ENCODE measurements at regions not wholly inside any gene's neighbourhood (a gene's known extent, or its start where the extent isn't known, plus 50 kb on each side); places are given as distances from the start of the nearest gene placed in this dataset.
"Not testable (repeated sequence)": the region's sequence is repeated elsewhere in the genome, so short reads cannot be mapped to it uniquely, and the experiment has no call there.

DNA sequence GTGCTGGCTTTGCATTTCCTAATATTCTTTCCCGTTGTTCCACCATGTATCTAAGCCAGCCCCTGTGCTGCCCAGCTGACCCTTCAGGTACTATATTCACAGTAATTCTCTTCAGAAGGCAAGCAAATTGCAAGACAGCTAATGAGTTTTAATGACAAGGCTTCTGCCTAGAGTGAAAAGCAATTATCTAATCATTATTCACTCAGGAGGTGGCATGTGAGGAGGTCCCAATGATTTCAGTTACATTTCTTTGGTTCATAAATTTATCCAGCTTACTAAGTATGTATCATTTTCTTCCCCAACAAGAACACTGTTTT, 123.0 kb downstream of the RASGEF1B start:
- H3K9me3 ChIP-seq (replicated peaks; ENCODE audit: low read length), result no peaks in the 10 kb centered on the region
- H3K27me3 ChIP-seq (ENCODE audit: control insufficient read depth, insufficient read depth, low read length), result no peaks in the 10 kb centered on the region
- no peak overlapping the region for H3K9ac ChIP-seq (ENCODE audit: low read depth, low read length)
- no peaks in the 10 kb centered on the region for H3K4me1 ChIP-seq (ENCODE audit: control insufficient read depth, insufficient read depth, low read length)
- H3K4me3 ChIP-seq (ENCODE audit: low read length), result no peak overlapping the region
- H3K36me3 ChIP-seq (ENCODE audit: insufficient read depth, low read length), result no peaks in the 10 kb centered on the region
- H3K4me2 ChIP-seq (ENCODE audit: low read length), result no peak overlapping the region

DNA sequence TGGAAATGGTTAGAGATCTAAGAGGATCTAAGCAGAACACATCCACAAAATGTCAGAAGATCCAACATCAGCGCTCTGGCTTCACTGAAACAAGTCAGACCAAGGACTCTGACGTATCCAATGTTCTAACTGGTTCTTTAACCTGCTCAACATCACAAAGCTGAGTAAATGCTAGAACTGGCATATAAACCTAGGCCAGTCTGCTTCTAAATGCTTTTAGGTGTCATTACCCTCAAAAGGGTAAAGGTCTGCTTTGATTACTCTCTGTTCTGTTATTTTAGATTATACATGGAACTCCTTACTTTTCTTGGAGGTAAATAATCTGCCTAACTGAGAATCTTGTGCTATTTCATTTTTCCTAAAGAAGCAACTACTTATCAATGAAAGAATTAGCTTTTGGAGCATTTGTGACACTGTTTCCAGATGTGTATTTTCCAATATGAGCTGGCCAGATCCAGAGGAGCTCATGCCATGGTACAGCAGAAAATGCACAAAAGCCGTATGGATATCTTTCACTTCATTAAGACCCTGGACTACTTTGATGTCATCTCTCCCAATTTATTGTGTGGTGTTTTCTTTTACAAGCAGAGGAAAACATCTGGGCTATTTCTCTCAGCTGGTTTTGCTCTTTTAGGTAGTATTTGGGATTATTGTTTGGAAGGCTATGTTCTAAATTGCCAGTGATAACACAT, 123.5 kb downstream of the RASGEF1B start:
- Histone ChIP-seq H3K27me3 (ENCODE audit: control insufficient read depth, insufficient read depth, low read length) (no peaks in the 10 kb centered on the region), H3K4me3 (ENCODE audit: low read length) (no peak overlapping the region), H3K9me3 (replicated peaks; ENCODE audit: low read length) (no peaks in the 10 kb centered on the region), H3K9ac (ENCODE audit: low read depth, low read length) (no peak overlapping the region), H3K36me3 (ENCODE audit: insufficient read depth, low read length) (no peaks in the 10 kb centered on the region), H3K4me2 (ENCODE audit: low read length) (no peak overlapping the region), H3K4me1 (ENCODE audit: control insufficient read depth, insufficient read depth, low read length) (no peaks in the 10 kb centered on the region)

DNA sequence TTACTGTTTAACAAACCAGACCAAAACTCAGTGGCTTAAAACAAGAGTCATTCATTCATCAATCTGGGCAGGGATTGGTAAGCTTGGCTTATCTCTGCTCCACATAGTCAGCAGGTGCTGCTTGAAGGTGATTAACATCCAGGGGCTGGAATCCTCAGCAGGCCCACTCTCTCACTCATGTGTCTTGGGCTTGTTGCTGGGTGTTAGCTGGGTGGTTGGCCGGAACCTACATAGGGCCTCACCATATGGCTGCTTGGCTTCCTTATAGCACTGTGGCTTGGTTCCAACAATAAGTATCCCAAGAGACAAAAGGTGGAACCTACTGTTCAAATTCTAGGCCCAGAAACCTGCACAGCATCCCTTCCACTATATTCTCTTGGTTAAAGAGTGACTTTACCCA, 125.0 kb downstream of the RASGEF1B start:
- Histone ChIP-seq H3K9ac (ENCODE audit: low read depth, low read length) (no peak overlapping the region), H3K27me3 (ENCODE audit: control insufficient read depth, insufficient read depth, low read length) (no peaks in the 10 kb centered on the region), H3K4me3 (ENCODE audit: low read length) (no peak overlapping the region), H3K36me3 (ENCODE audit: insufficient read depth, low read length) (no peaks in the 10 kb centered on the region), H3K4me2 (ENCODE audit: low read length) (no peak overlapping the region), H3K4me1 (ENCODE audit: control insufficient read depth, insufficient read depth, low read length) (no peaks in the 10 kb centered on the region), H3K9me3 (replicated peaks; ENCODE audit: low read length) (no peaks in the 10 kb centered on the region)

GRCh38 chr4:81343536-81343935, 128.2 kb downstream of the RASGEF1B start:
- H3K36me3 ChIP-seq (ENCODE audit: insufficient read depth, low read length), result no peaks in the 10 kb centered on the region
- no peak overlapping the region for H3K4me2 ChIP-seq (ENCODE audit: low read length)
- no peak overlapping the region for H3K4me3 ChIP-seq (ENCODE audit: low read length)
- no peaks in the 10 kb centered on the region for H3K4me1 ChIP-seq (ENCODE audit: control insufficient read depth, insufficient read depth, low read length)
- H3K9me3 ChIP-seq (replicated peaks; ENCODE audit: low read length), result no peaks in the 10 kb centered on the region
- H3K27me3 ChIP-seq (ENCODE audit: control insufficient read depth, insufficient read depth, low read length), result no peaks in the 10 kb centered on the region
- no peak overlapping the region for H3K9ac ChIP-seq (ENCODE audit: low read depth, low read length)

GRCh38 chr4:81343046-81343445, 128.0 kb upstream of the PRKG2 start:
- Histone ChIP-seq H3K4me1 (ENCODE audit: control insufficient read depth, insufficient read depth, low read length) (no peaks in the 10 kb centered on the region), H3K4me2 (ENCODE audit: low read length) (no peak overlapping the region), H3K4me3 (ENCODE audit: low read length) (no peak overlapping the region), H3K27me3 (ENCODE audit: control insufficient read depth, insufficient read depth, low read length) (no peaks in the 10 kb centered on the region), H3K36me3 (ENCODE audit: insufficient read depth, low read length) (no peaks in the 10 kb centered on the region), H3K9me3 (replicated peaks; ENCODE audit: low read length) (no peaks in the 10 kb centered on the region), H3K9ac (ENCODE audit: low read depth, low read length) (no peak overlapping the region)

GRCh38 chr4:81337211-81337610, 122.2 kb upstream of the PRKG2 start:
- no peaks in the 10 kb centered on the region for H3K4me1 ChIP-seq (ENCODE audit: control insufficient read depth, insufficient read depth, low read length)
- no peak overlapping the region for H3K9ac ChIP-seq (ENCODE audit: low read depth, low read length)
- no peak overlapping the region for H3K4me3 ChIP-seq (ENCODE audit: low read length)
- no peak overlapping the region for H3K4me2 ChIP-seq (ENCODE audit: low read length)
- H3K36me3 ChIP-seq (ENCODE audit: insufficient read depth, low read length), result no peaks in the 10 kb centered on the region
- H3K27me3 ChIP-seq (ENCODE audit: control insufficient read depth, insufficient read depth, low read length), result no peaks in the 10 kb centered on the region
- H3K9me3 ChIP-seq (replicated peaks; ENCODE audit: low read length), result no peaks in the 10 kb centered on the region

DNA sequence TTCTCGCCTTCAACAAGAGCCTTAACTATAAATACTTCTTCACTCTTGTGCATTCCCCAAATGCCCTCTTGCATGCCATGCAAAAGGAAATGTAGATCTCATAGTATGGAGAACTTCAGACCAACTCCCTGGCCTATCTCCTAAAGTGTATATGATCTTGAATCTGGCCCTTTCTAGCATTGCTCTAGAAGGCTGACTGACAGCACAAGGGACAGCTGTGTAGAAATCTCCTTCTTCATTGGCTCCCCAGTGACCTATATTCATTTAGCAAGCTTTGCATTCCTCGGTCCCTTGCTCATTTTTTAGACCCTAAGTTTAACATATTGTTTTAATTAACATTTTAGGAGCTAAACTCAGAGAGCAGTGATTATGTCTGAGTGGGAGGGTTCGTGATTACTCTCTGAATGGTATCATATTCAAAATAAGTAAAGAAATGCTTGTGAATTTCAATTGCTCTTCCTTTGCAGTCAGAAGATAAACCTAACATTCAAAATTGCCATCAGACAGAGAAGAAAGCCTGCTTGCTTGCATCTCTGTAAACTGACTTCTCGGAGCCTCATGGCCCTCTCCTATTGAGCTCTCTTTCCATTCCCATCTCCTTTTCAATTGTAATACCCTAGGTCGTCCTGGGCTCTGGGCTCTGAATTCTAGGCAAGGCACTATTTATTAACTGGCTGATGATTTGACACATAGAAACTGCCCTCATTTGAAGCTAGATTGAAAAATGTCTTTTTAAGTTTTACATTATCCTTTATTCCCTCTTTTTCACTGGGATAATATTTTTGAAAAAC, 120.3 kb upstream of the PRKG2 start:
- no peak overlapping the region for H3K4me3 ChIP-seq (ENCODE audit: low read length)
- no peaks in the 10 kb centered on the region for H3K9me3 ChIP-seq (replicated peaks; ENCODE audit: low read length)
- no peak overlapping the region for H3K9ac ChIP-seq (ENCODE audit: low read depth, low read length)
- no peaks in the 10 kb centered on the region for H3K27me3 ChIP-seq (ENCODE audit: control insufficient read depth, insufficient read depth, low read length)
- no peaks in the 10 kb centered on the region for H3K4me1 ChIP-seq (ENCODE audit: control insufficient read depth, insufficient read depth, low read length)
- H3K36me3 ChIP-seq (ENCODE audit: insufficient read depth, low read length), result no peaks in the 10 kb centered on the region
- H3K4me2 ChIP-seq (ENCODE audit: low read length), result no peak overlapping the region

- Histone ChIP-seq H3K4me2 (ENCODE audit: low read length) (no peak overlapping the region), H3K9me3 (replicated peaks; ENCODE audit: low read length) (no peaks in the 10 kb centered on the region), H3K36me3 (ENCODE audit: insufficient read depth, low read length) (no peaks in the 10 kb centered on the region), H3K4me1 (ENCODE audit: control insufficient read depth, insufficient read depth, low read length) (no peaks in the 10 kb centered on the region), H3K9ac (ENCODE audit: low read depth, low read length) (no peak overlapping the region), H3K27me3 (ENCODE audit: control insufficient read depth, insufficient read depth, low read length) (no peaks in the 10 kb centered on the region), H3K4me3 (ENCODE audit: low read length) (no peak overlapping the region)
Observed at GRCh38 chr4:81330018-81330417, 115.0 kb upstream of the PRKG2 start.

- H3K36me3 ChIP-seq (ENCODE audit: insufficient read depth, low read length), result no peaks in the 10 kb centered on the region
- no peak overlapping the region for H3K9ac ChIP-seq (ENCODE audit: low read depth, low read length)
- H3K9me3 ChIP-seq (replicated peaks; ENCODE audit: low read length), result no peaks in the 10 kb centered on the region
- no peaks in the 10 kb centered on the region for H3K27me3 ChIP-seq (ENCODE audit: control insufficient read depth, insufficient read depth, low read length)
- no peaks in the 10 kb centered on the region for H3K4me1 ChIP-seq (ENCODE audit: control insufficient read depth, insufficient read depth, low read length)
- H3K4me3 ChIP-seq (ENCODE audit: low read length), result no peak overlapping the region
- H3K4me2 ChIP-seq (ENCODE audit: low read length), result no peak overlapping the region
Observed at GRCh38 chr4:81326581-81326980, 111.6 kb upstream of the PRKG2 start.

DNA sequence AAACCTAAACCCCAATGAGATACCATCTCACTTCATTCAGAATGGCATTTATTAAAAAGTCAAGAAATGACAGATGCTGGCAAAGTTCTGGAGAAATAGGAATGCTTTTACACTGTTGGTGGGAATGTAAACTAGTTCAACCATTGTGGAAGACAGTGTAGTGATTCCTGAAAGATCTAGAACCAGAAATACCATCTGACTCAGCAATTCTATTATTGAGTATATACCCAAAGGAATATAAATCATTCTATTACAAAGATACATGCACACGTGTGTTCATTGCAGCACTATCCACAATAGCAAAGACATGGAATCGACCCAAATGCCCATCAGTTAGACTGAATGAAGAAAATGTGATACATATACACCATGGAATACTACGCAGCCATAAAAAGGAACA, 109.6 kb upstream of the PRKG2 start:
- H3K9me3 ChIP-seq (replicated peaks; ENCODE audit: low read length); H3K36me3 ChIP-seq (ENCODE audit: insufficient read depth, low read length); H3K9ac ChIP-seq (ENCODE audit: low read depth, low read length): not testable (repeated sequence)

GRCh38 chr4:81319657-81320056, 104.6 kb upstream of the PRKG2 start:
- no peak overlapping the region for H3K4me2 ChIP-seq (ENCODE audit: low read length)
- no peaks in the 10 kb centered on the region for H3K9me3 ChIP-seq (replicated peaks; ENCODE audit: low read length)
- no peaks in the 10 kb centered on the region for H3K36me3 ChIP-seq (ENCODE audit: insufficient read depth, low read length)
- H3K4me3 ChIP-seq (ENCODE audit: low read length), result no peak overlapping the region
- no peak overlapping the region for H3K9ac ChIP-seq (ENCODE audit: low read depth, low read length)
- H3K4me1 ChIP-seq (ENCODE audit: control insufficient read depth, insufficient read depth, low read length), result peaks cover 9% of the 10 kb centered on the region
- no peaks in the 10 kb centered on the region for H3K27me3 ChIP-seq (ENCODE audit: control insufficient read depth, insufficient read depth, low read length)

More for the DNA sequence above, 109.6 kb upstream of the PRKG2 start:
- not testable (repeated sequence) for H3K4me1 ChIP-seq (ENCODE audit: control insufficient read depth, insufficient read depth, low read length); H3K4me3 ChIP-seq (ENCODE audit: low read length); H3K4me2 ChIP-seq (ENCODE audit: low read length); H3K27me3 ChIP-seq (ENCODE audit: control insufficient read depth, insufficient read depth, low read length)

GRCh38 chr4:81314897-81315470, 100.0 kb upstream of the PRKG2 start:
- peak overlapping the region; percentile 23 for H3K9ac ChIP-seq (ENCODE audit: low read depth, low read length)
- H3K9me3 ChIP-seq (replicated peaks; ENCODE audit: low read length), result no peaks in the 10 kb centered on the region
- no peaks in the 10 kb centered on the region for H3K27me3 ChIP-seq (ENCODE audit: control insufficient read depth, insufficient read depth, low read length)
- peaks cover 15% of the 10 kb centered on the region for H3K4me1 ChIP-seq (ENCODE audit: control insufficient read depth, insufficient read depth, low read length)
- peak overlapping the region; percentile 14 for H3K4me2 ChIP-seq (ENCODE audit: low read length)
- no peak overlapping the region for H3K4me3 ChIP-seq (ENCODE audit: low read length)
- H3K36me3 ChIP-seq (ENCODE audit: insufficient read depth, low read length), result no peaks in the 10 kb centered on the region
